Osteocyte (in vitro differentiated cells): ENCODE measurements at regions not wholly inside any gene's neighbourhood (a gene's known extent, or its start where the extent isn't known, plus 50 kb on each side); places are given as distances from the start of the nearest gene placed in this dataset.

Experiments used
- DNase-seq: peaks from one replicate; pipeline ENCODE4 v3.0.0; 2021; ENCODE audit warnings: mixed read lengths; ENCODE audit not compliant: unreplicated experiment; ENCODE audit errors: extremely low spot score
- H3K27ac Mint-ChIP-seq: one replicate; pipeline ENCODE4 v1.8.0; 2021; ENCODE audit warnings: mild to moderate bottlenecking, mixed read lengths; ENCODE audit not compliant: unreplicated experiment
- H3K27me3 Mint-ChIP-seq: one replicate; pipeline ENCODE4 v1.8.0; 2021; ENCODE audit warnings: mixed read lengths; ENCODE audit not compliant: unreplicated experiment
- H3K36me3 Mint-ChIP-seq: one replicate; pipeline ENCODE4 v1.8.0; 2021; ENCODE audit warnings: mixed read lengths; ENCODE audit not compliant: unreplicated experiment
- H3K4me1 Mint-ChIP-seq: one replicate; pipeline ENCODE4 v1.8.0; 2021; ENCODE audit warnings: mixed read lengths; ENCODE audit not compliant: unreplicated experiment
- H3K4me3 Mint-ChIP-seq: one replicate; pipeline ENCODE4 v1.8.0; 2021; ENCODE audit warnings: mild to moderate bottlenecking, moderate library complexity, mixed read lengths; ENCODE audit not compliant: unreplicated experiment
- H3K9me3 Mint-ChIP-seq: one replicate; pipeline ENCODE4 v1.8.0; 2021; ENCODE audit warnings: mixed read lengths; ENCODE audit not compliant: unreplicated experiment
- CTCF ChIP-seq: fragments of 200-600 bp; sonication (generic); IDR thresholded peaks from 2 replicates; pipeline ENCODE4 v1.5.0; 2021; ENCODE audit warnings: antibody characterized with exemption, mild to moderate bottlenecking, moderate library complexity

GRCh38 chr2:114039677-114040076, 149.8 kb downstream of the ACTR3 start:
- Mint-ChIP-seq H3K27ac (no peak overlapping the region), H3K4me1 (no peaks in the 10 kb centered on the region), H3K4me3 (no peak overlapping the region), H3K9me3 (peaks cover 7% of the 10 kb centered on the region), H3K27me3 (peaks cover 20% of the 10 kb centered on the region), H3K36me3 (no peaks in the 10 kb centered on the region)
- no peak for DNase-seq
- no peak for TF ChIP-seq CTCF

DNA sequence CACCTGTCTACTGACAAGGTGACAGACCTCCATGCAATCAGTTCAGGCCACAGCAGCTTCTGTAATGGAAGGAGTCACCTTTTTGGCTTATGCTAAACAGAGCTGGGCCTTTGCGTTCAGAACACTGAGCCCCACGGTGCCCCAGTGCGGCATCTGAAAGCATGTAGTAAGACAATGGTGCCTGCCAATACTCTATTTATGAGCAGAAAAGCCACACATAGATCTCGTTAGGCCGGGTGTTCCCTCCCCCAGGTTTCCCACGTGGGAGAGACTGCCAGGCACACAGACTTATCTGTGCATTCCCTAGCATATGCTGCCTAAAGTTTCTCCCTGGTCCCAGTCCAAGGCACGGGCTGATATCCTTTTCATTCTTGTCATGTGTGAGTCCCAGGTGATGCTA, 150.9 kb downstream of the ACTR3 start:
- H3K27ac Mint-ChIP-seq = no peak overlapping the region
- no peak overlapping the region for H3K4me3 Mint-ChIP-seq
- H3K36me3 Mint-ChIP-seq = no peaks in the 10 kb centered on the region
- peaks cover 7% of the 10 kb centered on the region for H3K9me3 Mint-ChIP-seq
- TF ChIP-seq CTCF = no peak
- no peak for DNase-seq
- peaks cover 14% of the 10 kb centered on the region for H3K27me3 Mint-ChIP-seq
- no peaks in the 10 kb centered on the region for H3K4me1 Mint-ChIP-seq

GRCh38 chr2:114044985-114045384, 155.1 kb downstream of the ACTR3 start:
- H3K36me3 Mint-ChIP-seq = no peaks in the 10 kb centered on the region
- DNase-seq = no peak
- H3K4me3 Mint-ChIP-seq = no peak overlapping the region
- no peak overlapping the region for H3K27ac Mint-ChIP-seq
- H3K4me1 Mint-ChIP-seq = no peaks in the 10 kb centered on the region
- no peaks in the 10 kb centered on the region for H3K27me3 Mint-ChIP-seq
- H3K9me3 Mint-ChIP-seq = no peaks in the 10 kb centered on the region
- no peak for TF ChIP-seq CTCF

DNA sequence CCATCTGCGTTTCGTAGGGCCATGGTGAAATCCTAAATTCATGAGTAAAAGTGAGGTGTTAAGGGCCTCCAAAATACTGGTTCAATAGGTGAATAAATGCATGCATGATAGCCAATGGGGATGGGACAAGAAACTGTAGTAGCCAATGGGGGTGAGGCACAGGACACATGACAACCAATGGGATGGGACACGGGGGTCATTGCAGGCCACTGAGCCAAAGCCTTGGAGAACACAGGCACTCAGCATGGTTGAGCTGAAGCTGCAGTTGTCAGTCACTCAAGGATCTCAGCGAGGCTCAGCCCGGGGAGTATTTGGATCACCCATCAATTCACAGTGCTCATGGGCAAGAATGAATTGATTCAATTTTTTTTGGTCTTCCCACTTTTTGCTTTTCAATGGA, 156.5 kb downstream of the ACTR3 start:
- Mint-ChIP-seq H3K27ac (no peak overlapping the region), H3K4me1 (no peaks in the 10 kb centered on the region), H3K36me3 (no peaks in the 10 kb centered on the region), H3K4me3 (no peak overlapping the region), H3K27me3 (no peaks in the 10 kb centered on the region), H3K9me3 (no peaks in the 10 kb centered on the region)
- no peak for DNase-seq
- TF ChIP-seq CTCF = no peak

DNA sequence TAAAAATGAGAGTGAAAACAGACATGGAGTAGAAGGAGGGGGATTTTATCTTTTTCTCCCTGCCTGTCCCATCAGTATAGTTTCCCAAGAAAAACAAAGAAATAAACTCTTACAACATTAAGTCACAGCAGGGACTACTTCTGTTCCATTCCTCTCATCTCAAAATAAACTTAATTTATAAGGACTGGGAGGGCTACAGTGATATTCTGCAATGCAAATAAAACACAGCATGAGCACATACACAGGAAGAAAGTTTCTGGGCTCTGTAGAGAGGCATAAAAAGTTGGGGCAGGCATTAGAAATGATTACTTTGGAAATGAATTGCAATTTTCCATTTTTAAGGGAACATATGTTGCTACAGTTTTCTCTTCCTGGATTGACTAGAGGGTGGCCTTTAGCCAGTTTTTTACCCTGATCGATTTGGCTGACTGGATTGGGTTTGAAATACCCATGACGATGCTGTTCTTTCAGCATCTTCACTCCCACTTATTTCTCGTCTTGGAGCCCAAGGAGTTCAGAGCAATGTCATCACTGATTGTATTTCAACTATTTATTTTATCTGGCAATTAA, 157.1 kb downstream of the ACTR3 start:
- DNase-seq = no peak
- no peaks in the 10 kb centered on the region for H3K27me3 Mint-ChIP-seq
- no peaks in the 10 kb centered on the region for H3K9me3 Mint-ChIP-seq
- no peak for TF ChIP-seq CTCF
- no peaks in the 10 kb centered on the region for H3K4me1 Mint-ChIP-seq
- H3K27ac Mint-ChIP-seq = no peak overlapping the region
- no peak overlapping the region for H3K4me3 Mint-ChIP-seq
- no peaks in the 10 kb centered on the region for H3K36me3 Mint-ChIP-seq
